ENCODE measurements at regions not wholly inside any gene's neighbourhood (a gene's known extent, or its start where the extent isn't known, plus 50 kb on each side); places are given as distances from the start of the nearest gene placed in this dataset.

DNA sequence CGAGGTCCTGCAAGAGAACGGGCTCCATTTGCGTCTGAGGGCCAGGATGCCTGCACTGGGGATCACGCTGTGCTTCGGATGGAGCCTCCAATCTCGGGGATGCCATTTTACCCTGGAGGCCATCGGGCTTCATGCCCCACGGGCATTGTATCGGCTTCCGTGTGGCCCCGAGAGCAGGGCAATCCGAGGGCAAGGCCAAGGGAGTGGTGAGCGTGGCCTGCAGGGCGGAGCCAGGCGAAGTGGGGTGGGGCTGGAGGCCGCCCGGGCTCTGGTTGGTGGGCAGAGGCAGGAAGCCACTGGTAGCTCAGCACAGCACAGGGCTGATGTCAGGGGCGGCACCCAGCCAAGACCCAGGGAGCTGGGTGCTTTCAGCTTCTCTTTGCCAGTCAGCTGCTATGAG is 57.5 kb upstream of the BHLHE23 start:
- no peak for TF ChIP-seq PCBP1 (IDR thresholded peaks at IDR 0.05; ENCODE audit: borderline replicate concordance, low read depth, low read length)
- TF ChIP-seq HNRNPL (IDR thresholded peaks at IDR 0.05; ENCODE audit: low read depth, low read length) = no peak
- TF ChIP-seq, protein P1, sequence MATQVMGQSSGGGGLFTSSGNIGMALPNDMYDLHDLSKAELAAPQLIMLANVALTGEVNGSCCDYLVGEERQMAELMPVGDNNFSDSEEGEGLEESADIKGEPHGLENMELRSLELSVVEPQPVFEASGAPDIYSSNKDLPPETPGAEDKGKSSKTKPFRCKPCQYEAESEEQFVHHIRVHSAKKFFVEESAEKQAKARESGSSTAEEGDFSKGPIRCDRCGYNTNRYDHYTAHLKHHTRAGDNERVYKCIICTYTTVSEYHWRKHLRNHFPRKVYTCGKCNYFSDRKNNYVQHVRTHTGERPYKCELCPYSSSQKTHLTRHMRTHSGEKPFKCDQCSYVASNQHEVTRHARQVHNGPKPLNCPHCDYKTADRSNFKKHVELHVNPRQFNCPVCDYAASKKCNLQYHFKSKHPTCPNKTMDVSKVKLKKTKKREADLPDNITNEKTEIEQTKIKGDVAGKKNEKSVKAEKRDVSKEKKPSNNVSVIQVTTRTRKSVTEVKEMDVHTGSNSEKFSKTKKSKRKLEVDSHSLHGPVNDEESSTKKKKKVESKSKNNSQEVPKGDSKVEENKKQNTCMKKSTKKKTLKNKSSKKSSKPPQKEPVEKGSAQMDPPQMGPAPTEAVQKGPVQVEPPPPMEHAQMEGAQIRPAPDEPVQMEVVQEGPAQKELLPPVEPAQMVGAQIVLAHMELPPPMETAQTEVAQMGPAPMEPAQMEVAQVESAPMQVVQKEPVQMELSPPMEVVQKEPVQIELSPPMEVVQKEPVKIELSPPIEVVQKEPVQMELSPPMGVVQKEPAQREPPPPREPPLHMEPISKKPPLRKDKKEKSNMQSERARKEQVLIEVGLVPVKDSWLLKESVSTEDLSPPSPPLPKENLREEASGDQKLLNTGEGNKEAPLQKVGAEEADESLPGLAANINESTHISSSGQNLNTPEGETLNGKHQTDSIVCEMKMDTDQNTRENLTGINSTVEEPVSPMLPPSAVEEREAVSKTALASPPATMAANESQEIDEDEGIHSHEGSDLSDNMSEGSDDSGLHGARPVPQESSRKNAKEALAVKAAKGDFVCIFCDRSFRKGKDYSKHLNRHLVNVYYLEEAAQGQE (IDR thresholded peaks at IDR 0.05; ENCODE audit: borderline replicate concordance in 1 of 2, low read depth in 1 of 2, low read length in 2 of 2) = no peak
- no peak for TF ChIP-seq TAF1 (CRISPR knock-in tag; IDR thresholded peaks at IDR 0.05)
- no peak for TF ChIP-seq SP1 (IDR thresholded peaks at IDR 0.05)
- TF ChIP-seq SP1 (CRISPR knock-in tag; IDR thresholded peaks at IDR 0.05) = no peak
- no peak for TF ChIP-seq ATF1 (CRISPR knock-in tag; IDR thresholded peaks at IDR 0.05)
- no peak for TF ChIP-seq ZNF607 (CRISPR knock-in tag; IDR thresholded peaks at IDR 0.05; ENCODE audit: borderline replicate concordance)
- TF ChIP-seq, protein P2, sequence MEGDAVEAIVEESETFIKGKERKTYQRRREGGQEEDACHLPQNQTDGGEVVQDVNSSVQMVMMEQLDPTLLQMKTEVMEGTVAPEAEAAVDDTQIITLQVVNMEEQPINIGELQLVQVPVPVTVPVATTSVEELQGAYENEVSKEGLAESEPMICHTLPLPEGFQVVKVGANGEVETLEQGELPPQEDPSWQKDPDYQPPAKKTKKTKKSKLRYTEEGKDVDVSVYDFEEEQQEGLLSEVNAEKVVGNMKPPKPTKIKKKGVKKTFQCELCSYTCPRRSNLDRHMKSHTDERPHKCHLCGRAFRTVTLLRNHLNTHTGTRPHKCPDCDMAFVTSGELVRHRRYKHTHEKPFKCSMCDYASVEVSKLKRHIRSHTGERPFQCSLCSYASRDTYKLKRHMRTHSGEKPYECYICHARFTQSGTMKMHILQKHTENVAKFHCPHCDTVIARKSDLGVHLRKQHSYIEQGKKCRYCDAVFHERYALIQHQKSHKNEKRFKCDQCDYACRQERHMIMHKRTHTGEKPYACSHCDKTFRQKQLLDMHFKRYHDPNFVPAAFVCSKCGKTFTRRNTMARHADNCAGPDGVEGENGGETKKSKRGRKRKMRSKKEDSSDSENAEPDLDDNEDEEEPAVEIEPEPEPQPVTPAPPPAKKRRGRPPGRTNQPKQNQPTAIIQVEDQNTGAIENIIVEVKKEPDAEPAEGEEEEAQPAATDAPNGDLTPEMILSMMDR (CRISPR knock-in tag; IDR thresholded peaks at IDR 0.05) = no peak
- TF ChIP-seq ZNF232 (CRISPR knock-in tag; IDR thresholded peaks at IDR 0.05; ENCODE audit: borderline replicate concordance) = no peak
- TF ChIP-seq ZNF230 (CRISPR knock-in tag; IDR thresholded peaks at IDR 0.05) = no peak
- TF ChIP-seq KLF6 (CRISPR knock-in tag; IDR thresholded peaks at IDR 0.05) = no peak
- TF ChIP-seq, protein P3, sequence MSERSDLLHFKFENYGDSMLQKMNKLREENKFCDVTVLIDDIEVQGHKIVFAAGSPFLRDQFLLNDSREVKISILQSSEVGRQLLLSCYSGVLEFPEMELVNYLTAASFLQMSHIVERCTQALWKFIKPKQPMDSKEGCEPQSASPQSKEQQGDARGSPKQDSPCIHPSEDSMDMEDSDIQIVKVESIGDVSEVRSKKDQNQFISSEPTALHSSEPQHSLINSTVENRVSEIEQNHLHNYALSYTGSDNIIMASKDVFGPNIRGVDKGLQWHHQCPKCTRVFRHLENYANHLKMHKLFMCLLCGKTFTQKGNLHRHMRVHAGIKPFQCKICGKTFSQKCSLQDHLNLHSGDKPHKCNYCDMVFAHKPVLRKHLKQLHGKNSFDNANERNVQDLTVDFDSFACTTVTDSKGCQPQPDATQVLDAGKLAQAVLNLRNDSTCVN (CRISPR knock-in tag; IDR thresholded peaks at IDR 0.05; ENCODE audit: borderline replicate concordance) = no peak
- no peak for TF ChIP-seq ZFP41 (CRISPR knock-in tag; IDR thresholded peaks at IDR 0.05; ENCODE audit: borderline replicate concordance)

Measured in HepG2 (cell line).